HepG2 (cell line): ENCODE measurements at regions not wholly inside any gene's neighbourhood (a gene's known extent, or its start where the extent isn't known, plus 50 kb on each side); places are given as distances from the start of the nearest gene placed in this dataset.

ENCODE experiments used
- ATAC-seq: fragments of 200-7000 bp; cut with Tn5 transposase; 3 replicates; pipeline ENCODE4 v1.9.1; 2020; ENCODE audit warnings: mild to moderate bottlenecking, moderate library complexity
- BruUV-seq: library from RNA; stranded (reverse); fragments of 400-500 nt; replicated peaks from 2 replicates; lab custom pipeline; 2021; lab: Mats Ljungman, UMichigan
- CTCF ChIA-PET: fragments of 300-600 bp; formaldehyde crosslinking; extraction: SDS; loops from one replicate; lab custom pipeline; 2021; ENCODE audit warnings: low total read pairs, inconsistent platforms, low intra/inter-chr PET ratio; lab: Yijun Ruan, JAX
- POLR2A ChIA-PET: fragments of 350-600 bp; sonication (Branson Sonifier 250); formaldehyde crosslinking; loops from one replicate; lab custom pipeline; 2020; ENCODE audit warnings: antibody characterized with exemption, inconsistent platforms; lab: Yijun Ruan, JAX
- DNase-seq: peaks from one replicate; pipeline ENCODE4 v3.0.0-alpha.2; 2015; ENCODE audit warnings: low spot score
- FAIRE-seq: peaks from 3 replicates; lab custom pipeline; 2011; peaks lifted over from hg19 to GRCh38; lab: Jason Lieb, UNC
- H2AFZ ChIP-seq: one replicate; pipeline ENCODE4 v1.6.1; 2011; ENCODE audit warnings: low read length, inconsistent platforms
- H3K27ac ChIP-seq: fragments of 300-600 bp; 3 replicates; pipeline ENCODE4 v1.8.0; 2011; ENCODE audit warnings: mixed run types, mild to moderate bottlenecking, mixed read lengths, low read length, inconsistent platforms; ENCODE audit not compliant: insufficient read depth; ENCODE audit errors: extremely low read length
- H3K27me3 ChIP-seq, 2 experiments: fragments of 200-600 bp in 1 of 2; 2 replicates in 1 of 2; 3 replicates in 1 of 2; pipeline versions ENCODE4 v1.6.0 to v1.8.0; 2011; ENCODE audit warnings: low read length in 2 of 2, mild to moderate bottlenecking in 2 of 2, moderate library complexity in 2 of 2, inconsistent platforms in 1 of 2; ENCODE audit not compliant: insufficient read depth in 2 of 2, control insufficient read depth in 1 of 2
- H3K36me3 ChIP-seq, 2 experiments: fragments of 200-600 bp in 1 of 2; replicated peaks in 1 of 2; 2 replicates in 1 of 2; 3 replicates in 1 of 2; pipeline versions ENCODE4 v1.5.1 to v1.8.0; 2011; ENCODE audit warnings: low read length in 2 of 2, inconsistent platforms in 1 of 2; ENCODE audit not compliant: insufficient read depth in 2 of 2, control insufficient read depth in 1 of 2
- H3K4me1 ChIP-seq: 2 replicates; pipeline ENCODE4 v1.5.1; 2012; ENCODE audit warnings: low read length, inconsistent platforms; ENCODE audit not compliant: insufficient read depth
- H3K4me2 ChIP-seq: 2 replicates; pipeline ENCODE4 v1.6.0; 2011; ENCODE audit warnings: low read depth, low read length, inconsistent platforms
- H3K4me3 ChIP-seq, 3 experiments: fragments of 200-600 bp in 1 of 3; sonication (generic), shearing (Covaris generic) in 1 of 3; replicated peaks in 1 of 3; 2 replicates each; pipeline ENCODE4 v1.5.1; 2011 to 2016; ENCODE audit warnings: low read length in 3 of 3, inconsistent platforms in 2 of 3, low read depth in 2 of 3, mild to moderate bottlenecking in 2 of 3, control low read depth in 1 of 3, mixed read lengths in 1 of 3; ENCODE audit not compliant: insufficient read depth in 1 of 3
- H3K79me2 ChIP-seq: one replicate; pipeline ENCODE4 v1.6.1; 2011; ENCODE audit warnings: low read length, inconsistent platforms; ENCODE audit not compliant: insufficient read depth
- H3K9ac ChIP-seq: 2 replicates; pipeline ENCODE4 v1.6.0; 2011; ENCODE audit warnings: mild to moderate bottlenecking, low read depth, low read length, inconsistent platforms; ENCODE audit not compliant: insufficient read depth
- H3K9me3 ChIP-seq: 2 replicates; pipeline ENCODE4 v1.5.1; 2012; ENCODE audit warnings: mild to moderate bottlenecking, low read length
- H4K20me1 ChIP-seq: 2 replicates; pipeline ENCODE4 v1.6.0; 2011; ENCODE audit warnings: inconsistent platforms, mild to moderate bottlenecking, low read length, moderate library complexity; ENCODE audit not compliant: insufficient read depth
- ATAD3A ChIP-seq: sonication (generic); formaldehyde crosslinking; IDR thresholded peaks from 2 replicates; pipeline ENCODE4 v1.4.0; 2020; ENCODE audit warnings: missing genetic modification reagents
- ATRX ChIP-seq: sonication (generic); formaldehyde crosslinking; IDR thresholded peaks from 2 replicates; pipeline ENCODE4 v1.4.0; 2020; ENCODE audit warnings: missing genetic modification reagents, borderline replicate concordance
- CBFB ChIP-seq: sonication (generic); formaldehyde crosslinking; IDR thresholded peaks from 2 replicates; pipeline ENCODE4 v1.4.0; 2020; ENCODE audit warnings: missing genetic modification reagents
- CHD2 ChIP-seq: IDR thresholded peaks from 2 replicates; pipeline ENCODE4 v1.6.1; 2011; ENCODE audit warnings: low read depth, low read length, improper control_type of control experiment
- ERF ChIP-seq: IDR thresholded peaks from 2 replicates; pipeline ENCODE4 v1.6.1; 2018; ENCODE audit warnings: missing biosample characterization, missing genetic modification reagents
- HDAC6 ChIP-seq: fragments of 200-600 bp; sonication (generic); IDR thresholded peaks from 2 replicates; pipeline ENCODE4 v1.7.0; 2017; ENCODE audit warnings: mild to moderate bottlenecking, antibody characterized with exemption, low read length, low read depth
- KLF15 ChIP-seq: sonication (generic); formaldehyde crosslinking; IDR thresholded peaks from 2 replicates; pipeline ENCODE4 v1.8.1; 2023; ENCODE audit warnings: borderline replicate concordance, mild to moderate bottlenecking, inconsistent platforms, missing genetic modification reagents, mixed read lengths
- MAFF ChIP-seq: IDR thresholded peaks from 2 replicates; pipeline ENCODE4 v1.6.1; 2011; ENCODE audit warnings: low read depth, low read length, improper control_type of control experiment
- MAFK ChIP-seq, 2 experiments: IDR thresholded peaks in 1 of 2; conservative IDR thresholded peaks in 1 of 2; 2 replicates each; pipeline ENCODE4 v1.6.1; 2011; ENCODE audit warnings: improper control_type of control experiment in 2 of 2, low read length in 2 of 2
- MATR3 ChIP-seq: sonication (generic); formaldehyde crosslinking; IDR thresholded peaks from 2 replicates; pipeline ENCODE4 v1.4.0; 2020; ENCODE audit warnings: missing genetic modification reagents
- NFIB ChIP-seq: sonication (generic); formaldehyde crosslinking; IDR thresholded peaks from 2 replicates; pipeline ENCODE4 v1.9.0; 2021; ENCODE audit warnings: missing genetic modification reagents, mild to moderate bottlenecking, borderline replicate concordance
- RELA ChIP-seq: sonication (generic); formaldehyde crosslinking; IDR thresholded peaks from 2 replicates; pipeline ENCODE4 v1.4.0; 2020; ENCODE audit warnings: missing genetic modification reagents
- SALL1 ChIP-seq: sonication (generic); formaldehyde crosslinking; IDR thresholded peaks from 2 replicates; pipeline ENCODE4 v1.8.0; 2022; ENCODE audit warnings: mild to moderate bottlenecking, missing genetic modification reagents
- SP2 ChIP-seq: sonication (generic); formaldehyde crosslinking; IDR thresholded peaks from 2 replicates; pipeline ENCODE4 v1.5.1; 2020; ENCODE audit warnings: mild to moderate bottlenecking, missing genetic modification reagents
- TSC22D2 ChIP-seq: sonication (generic); formaldehyde crosslinking; IDR thresholded peaks from 2 replicates; pipeline ENCODE4 v1.5.1; 2020; ENCODE audit warnings: missing genetic modification reagents, mild to moderate bottlenecking, borderline replicate concordance
- WGBS: methylation state at CpG from one replicate; pipeline ENCODE4 v1.1.6; 2017; ENCODE audit warnings: low lambda C conversion rate; 5-methylcytosine and 5-hydroxymethylcytosine counted together
- in situ Hi-C: cut with HindIII; loops from 2 replicates; pipeline ENCODE4 v1.10.0; 2017; ENCODE audit warnings: low pct_unique_long_range_greater_than_20kb; ENCODE audit not compliant: extremely low pct_ligation_motif_present
- intact Hi-C: fragments of 100-400 bp; cut with micrococcal nuclease; formaldehyde crosslinking; loops from one replicate; pipeline ENCODE4 v1.10.0; 2022; ENCODE audit not compliant: unreplicated experiment
- TF ChIP-seq, protein P1 (sequence below): sonication (generic); formaldehyde crosslinking; IDR thresholded peaks from 2 replicates; pipeline ENCODE4 v1.5.1; 2020; ENCODE audit warnings: missing genetic modification reagents, mild to moderate bottlenecking, borderline replicate concordance
- TF ChIP-seq, protein P2 (sequence below): sonication (generic); formaldehyde crosslinking; IDR thresholded peaks from 2 replicates; pipeline ENCODE4 v1.8.0; 2022; ENCODE audit warnings: mild to moderate bottlenecking, missing genetic modification reagents, moderate library complexity

GRCh38 chr5:36359267-36359666 lies 57.6 kb upstream of the RANBP3L start:
- H3K4me2 ChIP-seq = no peak overlapping the region
- H3K79me2 ChIP-seq = no peaks in the 10 kb centered on the region
- DNase-seq (no peak), ATAC-seq (peak; percentile 61), FAIRE-seq (no peak)
- no peaks in the 10 kb centered on the region for H3K36me3 ChIP-seq
- H4K20me1 ChIP-seq = no peaks in the 10 kb centered on the region
- H3K9ac ChIP-seq = no peak overlapping the region
- no peaks in the 10 kb centered on the region; a peak in 2 of 5 replicates for H3K27me3 ChIP-seq
- BruUV-seq = no TSS peak
- no peak overlapping the region for H3K27ac ChIP-seq
- POLR2A ChIA-PET = no interaction called here
- no peak overlapping the region for H2AFZ ChIP-seq
- in situ Hi-C loops (no loop called here), intact Hi-C loops (no loop called here)
- WGBS = 12% methylated on average over 5 of the region's 6 CpGs
- CTCF ChIA-PET = no interaction called here
- no peak overlapping the region for H3K4me3 ChIP-seq
- TF ChIP-seq SP2 = no peak
- TF ChIP-seq CBFB (CRISPR knock-in tag) = no peak
- no peak for TF ChIP-seq ATAD3A (CRISPR knock-in tag)
- TF ChIP-seq MATR3 (CRISPR knock-in tag) = no peak
- no peak for TF ChIP-seq TSC22D2 (CRISPR knock-in tag)
- TF ChIP-seq, protein P1, sequence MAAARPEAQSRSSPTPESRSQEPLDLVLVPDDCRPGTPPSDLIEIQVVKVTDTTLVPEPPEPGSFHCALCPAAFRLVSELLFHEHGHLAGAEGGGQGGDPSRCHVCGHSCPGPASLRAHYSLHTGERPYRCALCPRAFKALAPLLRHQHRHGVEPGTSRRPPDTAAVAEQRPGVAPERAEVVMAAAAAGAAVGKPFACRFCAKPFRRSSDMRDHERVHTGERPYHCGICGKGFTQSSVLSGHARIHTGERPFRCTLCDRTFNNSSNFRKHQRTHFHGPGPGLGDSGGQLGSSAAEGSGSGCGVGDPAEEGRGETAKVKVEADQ (CRISPR knock-in tag) = no peak
- TF ChIP-seq, protein P2, sequence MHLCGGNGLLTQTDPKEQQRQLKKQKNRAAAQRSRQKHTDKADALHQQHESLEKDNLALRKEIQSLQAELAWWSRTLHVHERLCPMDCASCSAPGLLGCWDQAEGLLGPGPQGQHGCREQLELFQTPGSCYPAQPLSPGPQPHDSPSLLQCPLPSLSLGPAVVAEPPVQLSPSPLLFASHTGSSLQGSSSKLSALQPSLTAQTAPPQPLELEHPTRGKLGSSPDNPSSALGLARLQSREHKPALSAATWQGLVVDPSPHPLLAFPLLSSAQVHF (CRISPR knock-in tag) = no peak
- 0 out of 2 replicates have a peak, but pooled peaks have one; percentile 35 for TF ChIP-seq SALL1
- no peaks in the 10 kb centered on the region for H3K4me1 ChIP-seq
- no peaks in the 10 kb centered on the region for H3K9me3 ChIP-seq

- ChIA-PET CTCF (no interaction called here), POLR2A (no interaction called here)
- intact Hi-C loops = no loop called here
- Histone ChIP-seq H3K4me1 (no peaks in the 10 kb centered on the region), H4K20me1 (no peaks in the 10 kb centered on the region), H3K4me3 (no peak overlapping the region), H3K27ac (no peak overlapping the region), H2AFZ (no peak overlapping the region), H3K27me3 (no peaks in the 10 kb centered on the region; a peak in 2 of 5 replicates), H3K9ac (no peak overlapping the region), H3K9me3 (no peaks in the 10 kb centered on the region), H3K4me2 (no peak overlapping the region), H3K79me2 (no peaks in the 10 kb centered on the region), H3K36me3 (no peaks in the 10 kb centered on the region)
- DNase-seq (no peak), FAIRE-seq (no peak), ATAC-seq (no peak)
- in situ Hi-C loops = no loop called here
- 47% methylated on average over 1 of the region's 1 CpG for WGBS
- TF ChIP-seq MAFK (conservative IDR thresholded peaks at IDR 0.05 in 1 of 2, IDR thresholded peaks at IDR 0.05 in 1 of 2; ENCODE audit: low read length in 2 of 2) (peak; percentile 72 to 75), MAFF (peak; percentile 74), CHD2 (no peak), NFIB (CRISPR knock-in tag) (no peak), RELA (CRISPR knock-in tag) (no peak), HDAC6 (no peak), ERF (no peak), MATR3 (CRISPR knock-in tag) (no peak), ATRX (CRISPR knock-in tag) (no peak), KLF15 (CRISPR knock-in tag) (no peak)
- no TSS peak for BruUV-seq
These were observed 58.6 kb upstream of the RANBP3L start for GRCh38 chr5:36360307-36360706.
